LNCAP (cell line): ENCODE measurements at regions not wholly inside any gene's neighbourhood (a gene's known extent, or its start where the extent isn't known, plus 50 kb on each side); places are given as distances from the start of the nearest gene placed in this dataset.

ENCODE experiments used
- CTCF ChIP-seq: fragments of 450-650 bp; IDR thresholded peaks from 2 replicates; pipeline ENCODE4 v1.5.1; 2017; ENCODE audit warnings: mild to moderate bottlenecking

GRCh38 chr10:57224811-57225210 lies 863.8 kb upstream of the ZWINT start:
- no peak for TF ChIP-seq CTCF

GRCh38 chr10:57222603-57223002 lies 861.5 kb upstream of the ZWINT start:
- no peak for TF ChIP-seq CTCF

- TF ChIP-seq CTCF = no peak
These were observed 861.1 kb upstream of the ZWINT start for GRCh38 chr10:57222129-57222528.

GRCh38 chr10:57221674-57222073 lies 860.6 kb upstream of the ZWINT start:
- TF ChIP-seq CTCF = no peak

GRCh38 chr10:57218382-57218781 lies 857.3 kb upstream of the ZWINT start:
- TF ChIP-seq CTCF = no peak

- TF ChIP-seq CTCF = no peak
These were observed 841.3 kb upstream of the ZWINT start for GRCh38 chr10:57202356-57202755.

- no peak for TF ChIP-seq CTCF
These were observed 827.8 kb upstream of the ZWINT start for GRCh38 chr10:57188846-57189245.

- TF ChIP-seq CTCF = no peak
These were observed 825.1 kb upstream of the ZWINT start for GRCh38 chr10:57186201-57186600.
